ENCODE measurements at regions not wholly inside any gene's neighbourhood (a gene's known extent, or its start where the extent isn't known, plus 50 kb on each side); places are given as distances from the start of the nearest gene placed in this dataset.

DNA sequence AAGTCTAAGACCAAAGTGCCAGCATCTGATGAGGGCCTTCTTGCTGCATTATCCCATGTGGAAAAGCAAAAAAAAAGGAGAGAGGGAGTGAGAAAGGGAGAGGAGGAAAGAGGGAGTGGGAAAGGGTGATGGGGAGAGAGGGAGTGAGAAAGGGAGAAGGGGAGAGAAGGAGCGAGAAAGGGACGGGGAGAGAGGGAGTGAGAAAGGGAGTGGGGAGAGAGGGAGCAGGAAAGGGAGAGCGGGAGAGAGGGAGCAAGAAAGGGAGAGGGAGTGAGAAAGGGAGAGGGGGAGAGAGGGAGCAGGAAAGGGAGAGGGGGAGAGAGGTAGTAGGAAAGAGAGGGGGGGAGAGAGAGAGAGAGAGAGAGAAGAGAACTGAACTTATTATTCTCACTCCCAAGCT is 241.1 kb upstream of the RIMS1 start:
- TF ChIP-seq, protein P1, sequence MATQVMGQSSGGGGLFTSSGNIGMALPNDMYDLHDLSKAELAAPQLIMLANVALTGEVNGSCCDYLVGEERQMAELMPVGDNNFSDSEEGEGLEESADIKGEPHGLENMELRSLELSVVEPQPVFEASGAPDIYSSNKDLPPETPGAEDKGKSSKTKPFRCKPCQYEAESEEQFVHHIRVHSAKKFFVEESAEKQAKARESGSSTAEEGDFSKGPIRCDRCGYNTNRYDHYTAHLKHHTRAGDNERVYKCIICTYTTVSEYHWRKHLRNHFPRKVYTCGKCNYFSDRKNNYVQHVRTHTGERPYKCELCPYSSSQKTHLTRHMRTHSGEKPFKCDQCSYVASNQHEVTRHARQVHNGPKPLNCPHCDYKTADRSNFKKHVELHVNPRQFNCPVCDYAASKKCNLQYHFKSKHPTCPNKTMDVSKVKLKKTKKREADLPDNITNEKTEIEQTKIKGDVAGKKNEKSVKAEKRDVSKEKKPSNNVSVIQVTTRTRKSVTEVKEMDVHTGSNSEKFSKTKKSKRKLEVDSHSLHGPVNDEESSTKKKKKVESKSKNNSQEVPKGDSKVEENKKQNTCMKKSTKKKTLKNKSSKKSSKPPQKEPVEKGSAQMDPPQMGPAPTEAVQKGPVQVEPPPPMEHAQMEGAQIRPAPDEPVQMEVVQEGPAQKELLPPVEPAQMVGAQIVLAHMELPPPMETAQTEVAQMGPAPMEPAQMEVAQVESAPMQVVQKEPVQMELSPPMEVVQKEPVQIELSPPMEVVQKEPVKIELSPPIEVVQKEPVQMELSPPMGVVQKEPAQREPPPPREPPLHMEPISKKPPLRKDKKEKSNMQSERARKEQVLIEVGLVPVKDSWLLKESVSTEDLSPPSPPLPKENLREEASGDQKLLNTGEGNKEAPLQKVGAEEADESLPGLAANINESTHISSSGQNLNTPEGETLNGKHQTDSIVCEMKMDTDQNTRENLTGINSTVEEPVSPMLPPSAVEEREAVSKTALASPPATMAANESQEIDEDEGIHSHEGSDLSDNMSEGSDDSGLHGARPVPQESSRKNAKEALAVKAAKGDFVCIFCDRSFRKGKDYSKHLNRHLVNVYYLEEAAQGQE (IDR thresholded peaks at IDR 0.05; ENCODE audit: low read depth), result no peak
- TF ChIP-seq NFIC (IDR thresholded peaks at IDR 0.05), result no peak
- no peak for TF ChIP-seq CREB1 (IDR thresholded peaks at IDR 0.05; ENCODE audit: low read depth)
- TF ChIP-seq CEBPB (IDR thresholded peaks at IDR 0.05), result no peak
- TF ChIP-seq RAD21 (IDR thresholded peaks at IDR 0.05; ENCODE audit: low read depth), result no peak
- TF ChIP-seq YY1 (IDR thresholded peaks at IDR 0.05; ENCODE audit: low read depth), result no peak
- TF ChIP-seq TAF1 (IDR thresholded peaks at IDR 0.05; ENCODE audit: low read depth), result no peak
- TF ChIP-seq EGR1 (IDR thresholded peaks at IDR 0.05), result no peak

Data from Ishikawa (cell line).